Osteocyte (in vitro differentiated cells): ENCODE measurements at regions not wholly inside any gene's neighbourhood (a gene's known extent, or its start where the extent isn't known, plus 50 kb on each side); places are given as distances from the start of the nearest gene placed in this dataset.

ENCODE experiments used
- DNase-seq: peaks from one replicate; pipeline ENCODE4 v3.0.0; 2021; ENCODE audit warnings: mixed read lengths; ENCODE audit not compliant: unreplicated experiment; ENCODE audit errors: extremely low spot score
- H3K27ac Mint-ChIP-seq: one replicate; pipeline ENCODE4 v1.8.0; 2021; ENCODE audit warnings: mild to moderate bottlenecking, mixed read lengths; ENCODE audit not compliant: unreplicated experiment
- H3K27me3 Mint-ChIP-seq: one replicate; pipeline ENCODE4 v1.8.0; 2021; ENCODE audit warnings: mixed read lengths; ENCODE audit not compliant: unreplicated experiment
- H3K36me3 Mint-ChIP-seq: one replicate; pipeline ENCODE4 v1.8.0; 2021; ENCODE audit warnings: mixed read lengths; ENCODE audit not compliant: unreplicated experiment
- H3K4me1 Mint-ChIP-seq: one replicate; pipeline ENCODE4 v1.8.0; 2021; ENCODE audit warnings: mixed read lengths; ENCODE audit not compliant: unreplicated experiment
- H3K4me3 Mint-ChIP-seq: one replicate; pipeline ENCODE4 v1.8.0; 2021; ENCODE audit warnings: mild to moderate bottlenecking, moderate library complexity, mixed read lengths; ENCODE audit not compliant: unreplicated experiment
- H3K9me3 Mint-ChIP-seq: one replicate; pipeline ENCODE4 v1.8.0; 2021; ENCODE audit warnings: mixed read lengths; ENCODE audit not compliant: unreplicated experiment
- TF ChIP-seq, protein P1 (sequence below): fragments of 200-600 bp; sonication (generic); IDR thresholded peaks from 2 replicates; pipeline ENCODE4 v1.5.0; 2021; ENCODE audit warnings: antibody characterized with exemption, mild to moderate bottlenecking, moderate library complexity

DNA sequence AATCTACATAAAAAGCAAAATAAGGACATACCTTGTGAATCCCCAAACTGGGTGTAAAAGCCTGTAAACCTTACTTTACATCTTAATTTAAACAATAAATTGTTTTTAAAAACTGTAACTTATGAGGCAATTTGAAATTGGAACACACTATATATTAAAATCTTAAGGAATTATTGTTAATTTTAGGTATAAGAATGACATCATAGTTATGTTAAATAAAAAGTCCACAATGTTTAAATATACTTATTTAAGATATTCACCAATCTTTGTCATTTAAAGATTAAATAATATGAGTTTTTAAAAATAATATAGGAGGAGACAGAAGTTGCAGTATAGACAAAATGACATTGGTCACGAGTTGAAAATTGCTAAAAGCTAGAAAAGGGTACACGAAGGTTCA, 621.9 kb upstream of the POU3F2 start:
- no peak overlapping the region for H3K4me3 Mint-ChIP-seq
- TF ChIP-seq, protein P1, sequence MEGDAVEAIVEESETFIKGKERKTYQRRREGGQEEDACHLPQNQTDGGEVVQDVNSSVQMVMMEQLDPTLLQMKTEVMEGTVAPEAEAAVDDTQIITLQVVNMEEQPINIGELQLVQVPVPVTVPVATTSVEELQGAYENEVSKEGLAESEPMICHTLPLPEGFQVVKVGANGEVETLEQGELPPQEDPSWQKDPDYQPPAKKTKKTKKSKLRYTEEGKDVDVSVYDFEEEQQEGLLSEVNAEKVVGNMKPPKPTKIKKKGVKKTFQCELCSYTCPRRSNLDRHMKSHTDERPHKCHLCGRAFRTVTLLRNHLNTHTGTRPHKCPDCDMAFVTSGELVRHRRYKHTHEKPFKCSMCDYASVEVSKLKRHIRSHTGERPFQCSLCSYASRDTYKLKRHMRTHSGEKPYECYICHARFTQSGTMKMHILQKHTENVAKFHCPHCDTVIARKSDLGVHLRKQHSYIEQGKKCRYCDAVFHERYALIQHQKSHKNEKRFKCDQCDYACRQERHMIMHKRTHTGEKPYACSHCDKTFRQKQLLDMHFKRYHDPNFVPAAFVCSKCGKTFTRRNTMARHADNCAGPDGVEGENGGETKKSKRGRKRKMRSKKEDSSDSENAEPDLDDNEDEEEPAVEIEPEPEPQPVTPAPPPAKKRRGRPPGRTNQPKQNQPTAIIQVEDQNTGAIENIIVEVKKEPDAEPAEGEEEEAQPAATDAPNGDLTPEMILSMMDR, result no peak

DNA sequence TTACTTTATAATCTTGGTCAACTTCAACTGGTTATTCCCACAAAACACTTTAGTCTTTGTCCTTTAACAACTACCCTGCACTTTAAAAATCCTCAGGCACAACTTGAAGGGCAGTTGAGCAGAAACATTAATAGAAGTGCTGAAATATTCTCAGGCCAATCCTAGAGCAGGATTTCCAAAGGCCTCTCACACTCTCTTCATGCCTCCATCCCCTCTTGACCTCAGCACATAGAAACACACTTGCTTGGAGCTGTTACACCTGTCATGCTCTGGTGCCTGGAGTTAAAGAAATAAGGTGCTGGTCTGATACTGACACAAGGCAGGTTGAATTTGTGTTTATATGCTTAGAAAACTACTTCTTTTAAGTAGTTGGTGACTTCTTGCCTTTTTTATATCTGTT, 618.8 kb upstream of the POU3F2 start:
- DNase-seq, result no peak
- Mint-ChIP-seq H3K4me1 (no peaks in the 10 kb centered on the region), H3K27ac (no peak overlapping the region), H3K27me3 (no peaks in the 10 kb centered on the region), H3K36me3 (no peaks in the 10 kb centered on the region), H3K4me3 (no peak overlapping the region), H3K9me3 (peaks cover 2% of the 10 kb centered on the region)
- TF ChIP-seq, protein P1, result no peak

More for the DNA sequence above, 621.9 kb upstream of the POU3F2 start:
- Mint-ChIP-seq H3K27ac (no peak overlapping the region), H3K27me3 (no peaks in the 10 kb centered on the region), H3K9me3 (no peaks in the 10 kb centered on the region), H3K4me1 (no peaks in the 10 kb centered on the region), H3K36me3 (no peaks in the 10 kb centered on the region)
- DNase-seq, result no peak

DNA sequence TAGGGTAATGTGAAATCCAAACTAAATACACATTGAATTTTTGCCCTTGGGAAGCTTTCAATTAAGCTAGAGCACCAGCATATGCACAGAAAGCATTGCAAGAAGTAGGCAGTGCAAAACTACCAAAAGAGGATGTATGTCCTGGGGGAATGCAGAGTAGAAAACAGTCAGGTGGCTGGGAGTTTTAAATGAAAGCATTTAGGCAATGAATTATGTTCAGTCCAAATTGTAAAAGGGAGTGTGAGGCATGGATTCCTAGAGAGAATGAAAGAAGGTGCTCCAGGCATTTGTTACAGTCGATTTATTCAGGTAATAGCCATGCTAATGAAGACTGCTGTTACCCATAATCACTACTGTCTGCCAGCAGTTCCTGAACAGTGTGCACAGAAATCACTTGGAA, 604.1 kb upstream of the POU3F2 start:
- peaks cover 26% of the 10 kb centered on the region for H3K9me3 Mint-ChIP-seq
- no peaks in the 10 kb centered on the region for H3K36me3 Mint-ChIP-seq
- H3K4me3 Mint-ChIP-seq, result no peak overlapping the region
- TF ChIP-seq, protein P1, result no peak
- no peak for DNase-seq
- H3K27me3 Mint-ChIP-seq, result no peaks in the 10 kb centered on the region
- H3K27ac Mint-ChIP-seq, result no peak overlapping the region
- no peaks in the 10 kb centered on the region for H3K4me1 Mint-ChIP-seq

DNA sequence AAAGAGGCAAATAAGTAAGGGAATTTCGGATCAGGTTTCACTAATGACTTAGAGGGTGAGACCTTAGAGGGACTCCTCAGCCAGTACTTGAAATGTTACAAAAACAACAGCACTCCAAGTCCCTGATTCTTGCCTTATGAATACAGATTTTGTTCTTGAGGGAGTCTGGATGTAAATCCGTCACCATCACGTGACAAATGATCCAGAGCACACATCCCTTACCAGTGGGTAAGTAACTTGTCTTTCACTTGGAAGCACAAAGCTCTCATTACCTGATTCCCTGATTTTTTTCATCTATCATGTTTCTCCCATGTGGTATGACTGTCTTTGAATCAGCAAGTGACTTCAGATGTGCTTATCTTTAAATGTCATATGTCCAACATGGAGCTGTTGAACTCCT, 595.3 kb upstream of the POU3F2 start:
- Mint-ChIP-seq H3K36me3 (no peaks in the 10 kb centered on the region), H3K4me1 (no peaks in the 10 kb centered on the region), H3K9me3 (peaks cover 24% of the 10 kb centered on the region), H3K27ac (no peak overlapping the region), H3K27me3 (no peaks in the 10 kb centered on the region), H3K4me3 (no peak overlapping the region)
- DNase-seq, result no peak
- TF ChIP-seq, protein P1, result no peak

DNA sequence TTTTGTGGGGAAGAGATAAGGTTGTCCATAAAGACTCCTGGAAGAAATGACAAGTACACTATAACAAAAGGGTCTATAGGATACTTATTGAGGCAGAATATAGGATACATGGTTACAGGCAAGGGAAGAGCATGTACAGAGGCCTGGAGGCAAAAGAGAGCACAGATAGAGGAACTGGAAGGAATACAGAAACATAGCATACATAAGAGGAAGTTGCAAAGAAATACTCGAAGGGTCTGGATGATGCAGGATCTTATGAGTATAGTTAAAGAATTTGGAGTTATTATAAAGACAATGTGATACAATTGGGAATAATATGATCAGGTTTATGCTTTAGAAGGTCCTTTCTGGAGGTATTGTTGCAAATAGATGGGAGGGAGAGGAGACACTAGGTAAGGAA, 592.7 kb upstream of the POU3F2 start:
- H3K4me1 Mint-ChIP-seq, result no peaks in the 10 kb centered on the region
- no peaks in the 10 kb centered on the region for H3K36me3 Mint-ChIP-seq
- DNase-seq, result no peak
- TF ChIP-seq, protein P1, result no peak
- peaks cover 7% of the 10 kb centered on the region for H3K9me3 Mint-ChIP-seq
- H3K4me3 Mint-ChIP-seq, result no peak overlapping the region
- no peaks in the 10 kb centered on the region for H3K27me3 Mint-ChIP-seq
- H3K27ac Mint-ChIP-seq, result no peak overlapping the region
